HG02759 (cell line): ENCODE measurements at regions not wholly inside any gene's neighbourhood (a gene's known extent, or its start where the extent isn't known, plus 50 kb on each side); places are given as distances from the start of the nearest gene placed in this dataset.

Experiments used
- ATAC-seq: cut with Tn5 transposase; IDR thresholded peaks from one replicate; pipeline ENCODE4 v1.9.1; 2021; ENCODE audit warnings: mild to moderate bottlenecking, moderate library complexity; ENCODE audit not compliant: unreplicated experiment

GRCh38 chr2:120439637-120440384 lies 93.9 kb downstream of the INHBB start:
- no peak for ATAC-seq

DNA sequence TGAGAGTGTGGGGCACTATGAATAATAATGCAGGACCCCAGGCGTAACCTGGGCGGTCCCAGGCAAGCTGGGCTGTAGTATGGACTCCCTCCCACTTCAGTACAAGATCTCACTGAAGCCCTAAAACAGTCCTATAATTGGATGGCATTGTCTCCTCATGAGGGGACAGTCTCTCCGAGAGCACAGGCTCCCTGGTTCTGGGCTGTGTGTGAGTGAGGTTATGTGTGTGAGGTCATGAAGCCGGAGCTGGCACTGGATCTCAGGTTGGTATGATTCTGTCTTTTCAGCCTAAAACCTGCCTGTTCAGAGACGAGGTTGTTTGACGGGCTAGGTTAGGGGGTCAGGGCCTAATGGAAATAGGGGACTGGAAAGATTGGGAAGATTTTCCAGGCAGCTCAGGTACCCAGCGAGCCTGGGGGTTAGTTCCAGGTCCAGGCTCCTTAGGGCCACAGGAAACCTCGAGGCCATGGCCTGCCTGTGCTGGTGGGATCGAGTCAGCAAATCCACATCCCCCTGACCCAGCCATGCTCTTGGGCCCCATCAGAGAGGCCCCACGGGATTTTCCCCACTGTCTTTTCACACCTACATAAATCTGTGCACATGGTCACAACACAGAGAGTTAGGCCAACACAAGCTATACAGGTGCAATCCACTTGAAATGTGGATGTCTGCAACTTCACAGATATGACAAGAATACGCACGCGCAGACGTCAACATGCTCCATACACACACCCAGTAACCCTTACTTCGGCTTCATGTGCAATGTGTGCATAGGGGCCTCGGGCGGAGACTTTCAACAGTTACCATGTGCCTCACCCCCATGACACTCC lies 94.8 kb downstream of the INHBB start:
- no peak for ATAC-seq

- no peak for ATAC-seq
Measured at GRCh38 chr2:120441351-120441700, 95.4 kb downstream of the INHBB start.

GRCh38 chr2:120441744-120442471 lies 96.0 kb downstream of the INHBB start:
- ATAC-seq: no peak

GRCh38 chr2:120442541-120442922 lies 96.6 kb downstream of the INHBB start:
- ATAC-seq: no peak

DNA sequence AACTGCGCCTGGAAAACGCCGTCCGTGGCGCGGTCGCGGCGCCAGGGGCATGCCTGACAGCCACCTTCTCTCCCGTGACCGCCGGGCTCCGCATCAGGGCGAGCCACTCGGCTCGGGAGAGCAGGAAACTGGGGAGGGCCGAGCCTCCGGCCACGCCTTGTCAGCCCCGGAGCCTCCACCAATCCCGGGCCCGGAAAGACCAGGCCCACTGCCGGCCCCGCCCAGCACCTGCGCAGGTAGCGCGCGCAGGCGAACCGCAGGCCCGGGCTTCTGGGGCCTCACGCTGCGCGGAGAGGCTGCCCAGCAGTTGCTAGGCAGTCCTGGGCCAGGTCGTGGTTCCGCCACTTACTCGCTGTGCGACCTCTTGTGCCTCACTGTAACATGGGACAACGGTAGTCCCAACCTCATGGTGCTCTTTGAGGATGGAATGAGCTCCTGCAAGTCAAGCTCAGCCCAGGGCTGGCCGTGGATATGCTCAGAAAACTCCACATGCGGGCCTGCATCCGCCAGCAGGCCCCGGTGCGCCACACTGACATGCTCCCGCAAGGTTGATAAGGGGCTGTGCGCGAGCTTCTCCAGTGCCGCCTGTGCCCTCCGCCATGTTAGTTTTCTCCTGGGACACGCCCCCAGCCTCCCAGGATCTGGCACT lies 97.1 kb downstream of the INHBB start:
- ATAC-seq: no peak

DNA sequence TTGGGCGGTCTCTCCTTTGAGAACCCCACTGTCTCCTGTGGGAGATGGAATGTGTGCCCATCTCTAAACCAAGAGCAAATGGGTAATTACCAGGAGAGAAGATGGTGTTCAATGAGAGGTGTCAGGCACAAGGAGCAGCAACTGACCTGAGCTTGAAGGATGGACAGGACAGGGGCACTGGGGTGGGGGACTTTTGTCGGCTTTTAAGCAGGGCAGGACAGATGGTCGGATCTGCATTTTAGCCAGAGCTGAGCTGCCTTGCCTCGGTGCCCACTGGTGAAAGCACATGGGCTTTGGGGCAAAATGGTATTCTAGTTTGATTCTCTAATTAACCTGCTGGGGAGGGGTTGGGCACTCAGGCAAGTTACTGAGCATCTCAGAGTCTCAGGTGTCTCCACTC lies 98.0 kb downstream of the INHBB start:
- no peak for ATAC-seq

GRCh38 chr2:120444691-120445240 lies 98.8 kb downstream of the INHBB start:
- no peak for ATAC-seq

DNA sequence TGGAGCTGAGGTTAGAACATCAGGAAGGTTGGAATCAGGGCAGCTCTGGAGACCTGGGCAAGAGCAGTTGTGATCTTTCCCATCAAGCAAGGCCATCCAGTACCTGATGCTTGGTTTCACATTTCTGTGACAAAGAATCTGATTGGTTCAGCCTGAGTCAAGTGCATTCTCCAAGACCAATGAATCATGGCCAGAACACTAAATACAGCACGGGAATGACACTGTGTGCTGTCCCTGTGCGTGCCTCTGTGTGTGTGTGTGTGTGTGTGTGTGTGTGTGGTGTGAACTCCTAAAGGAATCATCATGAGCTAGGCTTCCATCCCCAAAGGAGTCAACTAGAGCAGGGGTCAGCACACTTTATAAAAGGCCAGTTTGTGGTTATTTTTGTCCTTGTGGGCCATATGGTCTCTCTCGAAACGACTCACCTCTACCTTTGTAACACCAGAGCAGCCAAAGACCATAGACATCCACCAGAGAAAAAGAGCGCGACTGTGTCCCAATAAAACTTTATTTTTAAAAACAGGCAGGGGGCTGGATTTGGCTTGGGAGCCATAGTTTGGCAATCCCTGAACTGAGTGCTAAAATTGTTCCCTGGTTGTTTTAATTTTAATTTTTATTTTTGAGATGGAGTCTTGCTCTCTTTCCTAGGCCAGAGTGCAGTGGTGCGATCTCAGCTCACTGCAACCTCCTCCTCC lies 99.7 kb downstream of the INHBB start:
- no peak for ATAC-seq

DNA sequence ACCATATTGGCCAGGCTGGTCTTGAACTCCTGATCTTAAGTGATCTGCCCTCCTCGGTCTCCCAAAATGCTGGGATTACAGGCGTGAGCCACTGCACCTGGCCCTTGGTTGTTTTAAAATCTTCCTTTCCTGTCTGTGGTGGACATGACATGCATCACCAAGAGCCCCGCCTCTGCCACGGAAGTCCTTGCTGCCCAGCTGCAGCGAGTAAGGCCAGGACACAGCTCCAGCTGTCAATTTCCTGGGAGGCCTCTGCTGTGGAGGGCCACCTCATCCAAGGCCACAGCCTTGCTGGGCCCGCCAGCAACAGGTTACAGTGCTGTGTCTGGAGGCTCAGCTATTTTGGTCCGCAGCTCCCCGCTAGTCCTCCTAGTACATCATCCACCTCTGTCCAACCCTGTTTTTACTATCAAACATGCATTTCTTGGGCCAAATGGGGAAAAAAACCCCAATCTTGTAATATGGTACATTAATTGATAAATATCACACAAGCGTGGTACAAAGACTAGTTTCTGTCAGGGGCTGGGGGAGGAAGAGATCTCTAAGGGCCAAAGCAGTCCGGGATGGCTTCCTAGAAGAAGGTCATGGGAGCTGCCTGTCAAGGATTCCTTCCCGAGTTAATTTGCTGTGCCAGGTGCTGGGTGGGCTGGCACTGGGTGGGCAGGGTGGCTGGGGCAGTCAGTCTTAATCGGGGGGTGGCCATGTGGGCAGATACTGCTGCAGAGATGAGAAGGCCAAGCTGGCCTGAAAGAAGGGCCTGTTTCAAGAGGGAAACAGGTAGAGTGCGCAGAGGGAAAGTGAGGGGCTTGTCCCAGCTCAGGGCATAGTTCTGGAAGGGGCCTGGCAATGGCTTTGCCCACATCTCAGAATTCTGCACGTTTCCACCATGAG lies 100.5 kb downstream of the INHBB start:
- no peak for ATAC-seq

DNA sequence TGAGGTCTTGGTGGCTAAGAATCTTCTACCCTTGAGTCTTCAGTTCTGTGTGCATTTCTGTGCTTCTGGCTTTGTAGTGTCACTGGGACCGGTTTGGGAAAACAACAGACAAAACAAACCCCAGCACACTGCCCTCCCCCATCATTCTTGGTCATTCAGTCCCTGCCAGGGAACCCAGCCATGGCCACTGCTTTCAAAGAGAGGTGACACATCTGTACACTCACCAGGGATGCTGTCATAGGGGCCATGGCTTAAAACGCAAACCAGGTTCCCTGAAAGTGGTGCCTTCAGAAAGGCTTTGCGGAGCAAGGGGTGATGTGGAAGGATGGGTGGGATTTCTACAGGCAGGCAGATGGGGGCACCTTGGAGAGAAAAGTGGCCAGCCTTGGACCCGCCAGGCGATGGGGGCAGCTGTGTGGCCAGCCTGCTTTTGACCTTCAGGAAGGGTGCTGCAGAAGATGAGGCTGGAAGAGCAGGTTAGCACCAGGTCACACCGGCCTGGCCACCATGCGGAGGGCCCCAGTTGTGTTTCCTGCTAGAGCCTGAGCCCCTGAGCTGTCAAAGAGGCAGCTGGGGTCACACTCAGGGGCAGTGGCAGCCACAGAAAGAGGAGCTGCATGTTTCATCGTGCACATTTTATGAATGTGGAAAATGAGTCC lies 101.3 kb downstream of the INHBB start:
- ATAC-seq: no peak

DNA sequence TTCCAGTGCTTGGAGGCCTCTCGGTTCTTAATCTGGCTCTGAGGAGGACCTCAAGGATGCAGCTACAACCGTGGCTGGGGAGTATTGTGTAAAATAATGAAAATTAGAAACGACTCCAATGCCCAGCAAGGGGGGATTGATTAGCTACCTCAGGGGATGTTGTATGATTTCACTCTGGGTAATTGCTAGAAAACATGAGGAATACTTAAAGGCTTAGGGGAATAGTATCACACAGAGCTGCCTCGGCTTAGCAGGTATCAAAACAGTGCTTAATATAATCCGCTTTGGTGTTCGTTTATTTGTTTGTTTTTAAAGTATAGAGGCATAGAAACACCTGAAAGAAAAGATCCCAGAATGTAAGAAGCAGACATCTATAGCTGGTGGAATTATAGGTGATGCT lies 102.5 kb downstream of the INHBB start:
- no peak for ATAC-seq

DNA sequence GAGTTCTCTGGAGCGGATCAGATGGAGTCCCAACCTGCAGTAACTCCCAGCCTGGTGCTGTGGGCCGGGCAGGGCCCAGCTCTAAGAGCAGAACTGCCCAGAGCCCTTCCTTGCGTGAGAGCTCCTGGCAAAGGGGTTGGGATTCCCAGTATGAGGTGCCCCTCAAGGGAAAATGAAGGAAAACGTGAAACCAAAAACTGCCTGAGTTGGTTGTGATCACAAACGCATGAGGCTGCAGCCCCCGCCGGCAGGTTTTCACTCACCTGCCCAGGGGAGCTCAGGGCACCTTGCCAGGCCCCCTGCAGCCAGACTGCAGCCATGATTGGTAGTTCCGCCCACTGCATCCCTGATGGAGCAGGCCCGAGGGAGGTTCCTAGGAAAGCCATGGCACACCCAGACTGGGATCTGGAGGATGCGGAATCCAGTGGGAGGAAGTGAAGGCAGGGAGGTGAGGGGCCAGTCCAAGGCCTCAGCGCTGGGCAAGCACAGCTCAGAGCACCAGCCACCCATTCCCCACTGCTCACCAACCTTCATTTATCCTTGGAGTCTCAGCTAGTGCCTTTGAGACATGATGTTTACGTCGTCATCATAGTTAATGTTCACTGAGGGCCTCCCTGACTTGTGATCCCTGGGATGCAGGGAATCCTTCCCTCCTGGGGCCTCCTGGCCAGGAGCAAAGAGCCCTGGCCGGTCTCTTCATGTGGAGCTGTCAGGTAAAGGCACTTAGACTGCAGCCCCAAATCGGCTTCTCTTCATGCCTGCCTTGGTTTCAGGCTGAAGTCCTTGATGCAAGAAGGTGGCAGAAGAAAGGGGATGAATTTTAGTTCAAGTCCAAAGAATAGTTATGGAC lies 103.2 kb downstream of the INHBB start:
- no peak for ATAC-seq

- no peak for ATAC-seq
Measured at GRCh38 chr2:120450196-120450820, 104.4 kb downstream of the INHBB start.

DNA sequence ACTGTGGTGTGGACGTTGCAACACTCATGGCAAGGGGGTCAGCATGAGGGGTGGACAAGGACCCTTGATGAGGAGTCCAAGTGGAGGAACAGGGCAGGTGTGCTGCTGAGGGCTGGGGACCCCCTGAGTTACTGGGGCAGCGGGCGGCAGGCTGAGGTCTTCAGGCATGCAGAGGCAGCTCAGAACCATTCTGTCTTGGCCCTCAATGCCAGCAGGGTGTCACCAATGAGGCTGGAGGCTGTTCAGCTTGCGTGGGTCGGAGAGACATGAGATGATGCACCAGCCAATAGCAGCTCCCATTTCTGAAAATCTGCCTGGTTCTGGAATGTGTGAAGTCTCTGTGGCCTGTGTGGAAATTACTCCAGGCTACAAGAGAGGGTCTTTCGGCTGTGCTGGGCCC lies 105.4 kb downstream of the INHBB start:
- ATAC-seq: no peak

- no peak for ATAC-seq
Measured at GRCh38 chr2:120452131-120452530, 106.2 kb downstream of the INHBB start.

- ATAC-seq: no peak
Measured at GRCh38 chr2:120452945-120453634, 107.2 kb downstream of the INHBB start.
